Non-pigmented ciliary epithelial cell (primary cell): ENCODE measurements at regions not wholly inside any gene's neighbourhood (a gene's known extent, or its start where the extent isn't known, plus 50 kb on each side); places are given as distances from the start of the nearest gene placed in this dataset.
"Not testable (repeated sequence)": the region's sequence is repeated elsewhere in the genome, so short reads cannot be mapped to it uniquely, and the experiment has no call there.

Source experiments
- DNase-seq: peaks from one replicate; pipeline ENCODE4 v3.0.0-alpha.2; 2010; ENCODE audit warnings: low read depth

GRCh38 chr6:139881728-139882211, 507.3 kb upstream of the CITED2 start:
- DNase-seq: no peak

GRCh38 chr6:139881236-139881635, 506.8 kb upstream of the CITED2 start:
- DNase-seq: no peak

- no peak for DNase-seq
Measured at GRCh38 chr6:139879823-139880356, 505.4 kb upstream of the CITED2 start.

- DNase-seq: not testable (repeated sequence)
Measured at GRCh38 chr6:139879241-139879640, 504.8 kb upstream of the CITED2 start.

GRCh38 chr6:139877828-139878405, 503.5 kb upstream of the CITED2 start:
- DNase-seq: no peak

- no peak for DNase-seq
Measured at GRCh38 chr6:139872665-139873064, 498.2 kb upstream of the CITED2 start.

- no peak for DNase-seq
Measured at GRCh38 chr6:139871803-139872510, 497.5 kb upstream of the CITED2 start.

GRCh38 chr6:139871165-139871710, 496.8 kb upstream of the CITED2 start:
- DNase-seq: no peak

- no peak for DNase-seq
Measured at GRCh38 chr6:139868576-139868975, 494.1 kb upstream of the CITED2 start.

- DNase-seq: no peak
Measured at GRCh38 chr6:139863964-139864363, 489.5 kb upstream of the CITED2 start.

GRCh38 chr6:139863346-139863745, 488.9 kb upstream of the CITED2 start:
- no peak for DNase-seq

GRCh38 chr6:139862311-139862710, 487.9 kb upstream of the CITED2 start:
- no peak for DNase-seq

- no peak for DNase-seq
Measured at GRCh38 chr6:139860203-139860602, 485.8 kb upstream of the CITED2 start.

- DNase-seq: no peak
Measured at GRCh38 chr6:139858429-139858828, 484.0 kb upstream of the CITED2 start.

GRCh38 chr6:139857143-139857542, 482.7 kb upstream of the CITED2 start:
- DNase-seq: no peak

- DNase-seq: no peak
Measured at GRCh38 chr6:139856562-139856961, 482.1 kb upstream of the CITED2 start.

GRCh38 chr6:139855671-139856311, 481.3 kb upstream of the CITED2 start:
- DNase-seq: peak; percentile 43

- peak; percentile 23 for DNase-seq
Measured at GRCh38 chr6:139853302-139853992, 479.0 kb upstream of the CITED2 start.

- peak; percentile 60 for DNase-seq
Measured at GRCh38 chr6:139852488-139853140, 478.2 kb upstream of the CITED2 start.

GRCh38 chr6:139852067-139852466, 477.6 kb upstream of the CITED2 start:
- DNase-seq: no peak

GRCh38 chr6:139851206-139851605, 476.8 kb upstream of the CITED2 start:
- DNase-seq: no peak

- DNase-seq: no peak
Measured at GRCh38 chr6:139850512-139850911, 476.1 kb upstream of the CITED2 start.
